Karpas-422 (cell line): ENCODE measurements at regions not wholly inside any gene's neighbourhood (a gene's known extent, or its start where the extent isn't known, plus 50 kb on each side); places are given as distances from the start of the nearest gene placed in this dataset.

ENCODE experiments used
- DNase-seq: peaks from one replicate; pipeline ENCODE4 v3.0.0-alpha.2; 2015
- H2AFZ ChIP-seq: fragments of 200-600 bp; sonication (generic); 2 replicates; pipeline ENCODE4 v1.6.1; 2014; ENCODE audit warnings: antibody characterized with exemption, low read length, mixed read lengths
- H3K27ac ChIP-seq: fragments of 200-600 bp; sonication (generic); 2 replicates; pipeline ENCODE4 v1.5.1; 2014; ENCODE audit warnings: mild to moderate bottlenecking, low read length, moderate library complexity
- H3K27me3 ChIP-seq: fragments of 200-600 bp; sonication (generic); 2 replicates; pipeline ENCODE4 v1.6.1; 2014; ENCODE audit warnings: low read length, mixed read lengths
- H3K36me3 ChIP-seq: fragments of 200-600 bp; sonication (generic); 2 replicates; pipeline ENCODE4 v1.6.1; 2014; ENCODE audit warnings: low read length, mixed read lengths; ENCODE audit not compliant: insufficient read depth
- H3K4me1 ChIP-seq: fragments of 200-600 bp; sonication (generic); 2 replicates; pipeline ENCODE4 v1.6.1; 2014; ENCODE audit warnings: mild to moderate bottlenecking, low read length, mixed read lengths
- H3K4me2 ChIP-seq: fragments of 200-600 bp; sonication (generic); 2 replicates; pipeline ENCODE4 v1.6.1; 2014; ENCODE audit warnings: low read length, low read depth, mild to moderate bottlenecking; ENCODE audit not compliant: poor library complexity, severe bottlenecking
- H3K4me3 ChIP-seq: fragments of 200-600 bp; sonication (generic); 2 replicates; pipeline ENCODE4 v1.5.1; 2014; ENCODE audit warnings: mild to moderate bottlenecking, antibody characterized with exemption, low read length, mixed read lengths
- H3K79me2 ChIP-seq: fragments of 200-600 bp; sonication (generic); 2 replicates; pipeline ENCODE4 v1.6.1; 2014; ENCODE audit warnings: mild to moderate bottlenecking, low read length, mixed read lengths
- H3K9ac ChIP-seq: fragments of 200-600 bp; sonication (generic); 2 replicates; pipeline ENCODE4 v1.6.0; 2014; ENCODE audit warnings: low read length
- H3K9me2 ChIP-seq: fragments of 200-600 bp; sonication (generic), shearing (Covaris generic); replicated peaks from 2 replicates; pipeline ENCODE4 v1.6.0; 2014; ENCODE audit warnings: mild to moderate bottlenecking, low read length, moderate library complexity; ENCODE audit not compliant: insufficient read depth
- H3K9me3 ChIP-seq: fragments of 300-700, 200-600 bp; sonication (generic); 2 replicates; pipeline ENCODE4 v1.6.1; 2014; ENCODE audit warnings: low read length, mixed read lengths
- H4K20me1 ChIP-seq: fragments of 200-600 bp; sonication (generic); 2 replicates; pipeline ENCODE4 v1.6.1; 2014; ENCODE audit warnings: mild to moderate bottlenecking, antibody characterized with exemption, low read length, low read depth; ENCODE audit not compliant: insufficient read depth

GRCh38 chr6:48423640-48424365, 312.8 kb upstream of the PTCHD4 start:
- H3K4me3 ChIP-seq: no peak overlapping the region
- H3K9me3 ChIP-seq: no peaks in the 10 kb centered on the region
- no peak overlapping the region for H2AFZ ChIP-seq
- no peaks in the 10 kb centered on the region for H3K4me1 ChIP-seq
- no peak overlapping the region for H3K27ac ChIP-seq
- no peak overlapping the region for H3K4me2 ChIP-seq
- H3K79me2 ChIP-seq: no peaks in the 10 kb centered on the region
- no peak for DNase-seq
- H3K27me3 ChIP-seq: no peaks in the 10 kb centered on the region
- H3K9me2 ChIP-seq: no peaks in the 10 kb centered on the region; the same call in 1 of the 2 replicates
- H3K36me3 ChIP-seq: no peaks in the 10 kb centered on the region
- H3K9ac ChIP-seq: no peak overlapping the region
- H4K20me1 ChIP-seq: no peaks in the 10 kb centered on the region

GRCh38 chr6:48419992-48420391, 309.0 kb upstream of the PTCHD4 start:
- Histone ChIP-seq H3K27ac (no peak overlapping the region), H3K79me2 (no peaks in the 10 kb centered on the region), H3K4me3 (no peak overlapping the region), H3K36me3 (no peaks in the 10 kb centered on the region), H3K27me3 (no peaks in the 10 kb centered on the region), H3K4me2 (no peak overlapping the region), H3K4me1 (no peaks in the 10 kb centered on the region), H4K20me1 (no peaks in the 10 kb centered on the region), H3K9ac (no peak overlapping the region), H2AFZ (no peak overlapping the region), H3K9me3 (no peaks in the 10 kb centered on the region), H3K9me2 (no peaks in the 10 kb centered on the region; the same call in 1 of the 2 replicates)
- no peak for DNase-seq

- Histone ChIP-seq H3K9me3 (no peaks in the 10 kb centered on the region), H3K27me3 (no peaks in the 10 kb centered on the region), H4K20me1 (no peaks in the 10 kb centered on the region), H2AFZ (no peak overlapping the region), H3K4me1 (no peaks in the 10 kb centered on the region), H3K4me3 (no peak overlapping the region), H3K4me2 (no peak overlapping the region), H3K79me2 (no peaks in the 10 kb centered on the region), H3K27ac (no peak overlapping the region), H3K36me3 (no peaks in the 10 kb centered on the region), H3K9me2 (no peaks in the 10 kb centered on the region), H3K9ac (no peak overlapping the region)
- no peak for DNase-seq
Measured at GRCh38 chr6:48417927-48418326, 306.9 kb upstream of the PTCHD4 start.

- Histone ChIP-seq H3K9me2 (no peaks in the 10 kb centered on the region), H2AFZ (no peak overlapping the region), H4K20me1 (no peaks in the 10 kb centered on the region), H3K4me2 (no peak overlapping the region), H3K9me3 (no peaks in the 10 kb centered on the region), H3K9ac (no peak overlapping the region), H3K36me3 (no peaks in the 10 kb centered on the region), H3K4me1 (no peaks in the 10 kb centered on the region), H3K27ac (no peak overlapping the region), H3K4me3 (no peak overlapping the region), H3K79me2 (no peaks in the 10 kb centered on the region), H3K27me3 (no peaks in the 10 kb centered on the region)
- DNase-seq: no peak
Measured at GRCh38 chr6:48412656-48413055, 301.7 kb upstream of the PTCHD4 start.

GRCh38 chr6:48404927-48405326, 293.9 kb upstream of the PTCHD4 start:
- Histone ChIP-seq H3K36me3 (no peaks in the 10 kb centered on the region), H3K9ac (no peak overlapping the region), H4K20me1 (no peaks in the 10 kb centered on the region), H2AFZ (no peak overlapping the region), H3K4me3 (no peak overlapping the region), H3K4me2 (no peak overlapping the region), H3K4me1 (no peaks in the 10 kb centered on the region), H3K27me3 (no peaks in the 10 kb centered on the region), H3K9me2 (no peaks in the 10 kb centered on the region), H3K27ac (no peak overlapping the region), H3K9me3 (no peaks in the 10 kb centered on the region; the same call in 1 of the 2 replicates), H3K79me2 (no peaks in the 10 kb centered on the region)
- no peak for DNase-seq

GRCh38 chr6:48403587-48403986, 292.6 kb upstream of the PTCHD4 start:
- Histone ChIP-seq H3K9me2 (no peaks in the 10 kb centered on the region), H3K4me2 (no peak overlapping the region), H3K27ac (no peak overlapping the region), H3K4me3 (no peak overlapping the region), H3K79me2 (no peaks in the 10 kb centered on the region), H3K4me1 (no peaks in the 10 kb centered on the region), H3K36me3 (no peaks in the 10 kb centered on the region), H3K9ac (no peak overlapping the region), H3K27me3 (no peaks in the 10 kb centered on the region), H4K20me1 (no peaks in the 10 kb centered on the region), H2AFZ (no peak overlapping the region), H3K9me3 (no peaks in the 10 kb centered on the region; the same call in 1 of the 2 replicates)
- DNase-seq: no peak

- H3K27ac ChIP-seq: no peak overlapping the region
- no peak overlapping the region for H2AFZ ChIP-seq
- H3K9me3 ChIP-seq: no peaks in the 10 kb centered on the region; the same call in 1 of the 2 replicates
- H3K79me2 ChIP-seq: no peaks in the 10 kb centered on the region
- H3K9me2 ChIP-seq: no peaks in the 10 kb centered on the region
- H3K27me3 ChIP-seq: no peaks in the 10 kb centered on the region
- H3K4me1 ChIP-seq: no peaks in the 10 kb centered on the region
- no peak overlapping the region for H3K4me2 ChIP-seq
- no peak overlapping the region for H3K4me3 ChIP-seq
- H4K20me1 ChIP-seq: no peaks in the 10 kb centered on the region
- no peak for DNase-seq
- no peak overlapping the region for H3K9ac ChIP-seq
- H3K36me3 ChIP-seq: no peaks in the 10 kb centered on the region
Measured at GRCh38 chr6:48401016-48401415, 290.0 kb upstream of the PTCHD4 start.

- H3K27me3 ChIP-seq: no peaks in the 10 kb centered on the region
- no peak overlapping the region for H3K4me2 ChIP-seq
- no peak overlapping the region for H2AFZ ChIP-seq
- H3K79me2 ChIP-seq: no peaks in the 10 kb centered on the region
- no peak overlapping the region for H3K9ac ChIP-seq
- H3K4me1 ChIP-seq: no peaks in the 10 kb centered on the region
- H4K20me1 ChIP-seq: no peaks in the 10 kb centered on the region
- H3K4me3 ChIP-seq: no peak overlapping the region
- no peak overlapping the region for H3K27ac ChIP-seq
- H3K9me2 ChIP-seq: no peaks in the 10 kb centered on the region
- H3K36me3 ChIP-seq: no peaks in the 10 kb centered on the region
- DNase-seq: no peak
- H3K9me3 ChIP-seq: no peaks in the 10 kb centered on the region
Measured at GRCh38 chr6:48397887-48398286, 286.9 kb upstream of the PTCHD4 start.
